ENCODE measurements at regions not wholly inside any gene's neighbourhood (a gene's known extent, or its start where the extent isn't known, plus 50 kb on each side); places are given as distances from the start of the nearest gene placed in this dataset.

DNA sequence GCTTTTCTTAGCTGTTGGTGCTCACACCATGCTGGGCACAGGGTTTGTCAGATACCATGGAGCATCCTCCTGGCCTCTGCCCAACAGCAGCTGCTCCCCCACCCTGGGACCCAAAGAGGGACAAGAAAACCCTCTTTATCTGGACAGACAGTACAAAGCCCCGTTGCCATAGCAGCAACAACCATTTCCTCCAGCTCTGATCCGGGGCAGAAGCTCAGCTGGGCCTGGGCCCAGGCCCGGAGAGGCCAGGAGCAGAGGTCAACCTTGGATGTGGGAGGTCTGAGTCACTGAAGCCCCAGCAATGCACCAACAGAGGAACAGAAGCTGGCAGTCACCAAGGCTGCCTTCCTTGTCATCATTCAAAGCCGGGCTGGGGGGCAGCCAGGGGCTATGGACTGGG is 228.4 kb upstream of the POU3F1 start:
- no peak for DNase-seq

DNA sequence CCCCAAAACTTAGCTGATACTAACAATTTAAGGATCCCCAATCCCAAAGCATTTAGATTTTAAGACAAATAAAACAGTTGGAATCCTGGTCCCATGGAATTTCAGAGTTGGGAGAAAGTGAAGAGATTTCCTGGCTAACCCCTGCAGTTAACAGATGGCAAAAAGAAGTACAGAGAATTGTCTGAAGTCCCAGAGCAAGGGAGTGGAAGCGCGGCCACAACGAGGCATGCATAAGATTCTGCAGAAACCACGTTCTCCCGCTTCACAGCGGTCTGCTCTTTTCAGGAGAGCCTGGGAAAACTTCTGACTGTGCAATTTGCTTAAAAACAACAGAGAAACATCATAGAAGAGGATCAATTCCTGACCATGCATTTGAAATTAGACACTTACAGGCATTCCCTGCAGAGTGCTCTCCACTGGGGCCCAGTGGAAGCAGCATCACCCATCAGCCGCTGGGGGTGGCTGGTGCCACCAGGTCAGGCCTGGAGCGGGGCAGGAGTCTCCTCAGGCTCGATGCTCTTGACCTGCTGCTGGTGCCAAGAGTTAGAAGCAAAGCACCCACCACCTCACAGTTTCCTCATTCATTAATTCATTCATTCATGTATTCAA is 226.7 kb upstream of the POU3F1 start:
- DNase-seq: no peak

- no peak for DNase-seq
Measured at GRCh38 chr1:38272515-38272914, 225.9 kb upstream of the POU3F1 start.

- no peak for DNase-seq
Measured at GRCh38 chr1:38270849-38271633, 224.4 kb upstream of the POU3F1 start.

DNA sequence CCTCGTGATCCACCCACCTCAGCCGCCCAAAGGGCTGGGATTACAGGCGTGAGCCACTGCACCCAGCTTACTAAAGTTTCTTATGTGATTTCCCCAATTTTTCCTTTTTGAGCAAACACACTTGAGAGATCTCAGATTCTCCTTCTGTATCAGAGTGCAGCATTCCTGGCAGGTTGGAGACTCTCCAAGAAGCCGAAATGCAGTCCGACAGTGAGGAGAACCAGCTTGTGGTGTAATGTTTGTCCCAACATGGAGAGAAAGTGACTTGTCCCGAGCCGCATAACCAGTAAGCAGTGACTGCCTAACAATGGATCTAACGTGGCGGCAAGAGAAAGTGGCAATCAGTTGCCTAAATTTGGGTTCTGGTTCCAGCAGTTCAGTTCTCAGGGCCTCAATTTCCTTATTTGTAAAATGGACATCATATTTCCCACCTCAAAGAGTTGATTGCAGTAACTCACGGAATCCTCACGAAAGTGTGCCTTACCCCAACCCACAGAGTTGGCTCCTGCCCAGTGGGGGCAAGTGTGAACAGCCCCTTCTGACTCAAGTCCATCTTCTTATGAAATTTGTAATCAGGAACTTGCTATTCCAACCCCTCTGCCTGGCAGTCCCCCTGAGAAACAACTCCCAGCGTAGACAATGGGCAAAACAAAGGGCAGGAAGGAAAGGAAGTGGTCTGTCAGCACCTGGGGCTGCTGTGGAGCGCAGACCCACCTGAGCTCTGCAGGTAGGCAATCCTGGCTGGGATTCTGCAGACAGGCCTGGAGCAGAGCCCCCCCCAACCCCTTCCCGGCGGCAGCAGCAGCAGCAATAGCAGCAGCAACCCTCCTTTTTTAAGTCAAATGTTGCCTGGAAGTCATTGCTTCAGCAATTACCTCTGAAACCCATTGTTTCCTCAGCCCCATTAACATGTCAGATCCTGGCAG is 223.6 kb upstream of the POU3F1 start:
- no peak for DNase-seq

DNA sequence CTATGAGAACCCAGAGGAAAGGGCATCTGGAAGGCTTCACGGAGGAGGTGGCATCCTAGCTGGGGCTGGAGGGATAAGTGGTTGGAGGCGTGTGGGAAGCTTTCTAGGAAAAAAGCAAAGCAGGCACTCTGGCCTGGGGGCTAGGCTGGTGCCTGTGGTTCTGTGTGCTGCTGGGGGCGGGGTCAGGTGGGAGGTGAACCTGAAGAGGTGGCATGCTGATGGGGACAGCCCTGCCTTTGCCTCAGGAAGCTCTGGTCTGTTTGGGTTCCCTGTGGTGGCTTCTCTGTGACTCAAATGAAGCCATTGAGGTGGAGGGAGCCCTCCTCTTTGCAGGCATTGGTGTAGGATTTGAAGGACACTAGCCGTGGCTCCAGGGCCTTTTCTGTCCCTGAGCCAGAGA is 221.6 kb upstream of the POU3F1 start:
- DNase-seq: no peak

DNA sequence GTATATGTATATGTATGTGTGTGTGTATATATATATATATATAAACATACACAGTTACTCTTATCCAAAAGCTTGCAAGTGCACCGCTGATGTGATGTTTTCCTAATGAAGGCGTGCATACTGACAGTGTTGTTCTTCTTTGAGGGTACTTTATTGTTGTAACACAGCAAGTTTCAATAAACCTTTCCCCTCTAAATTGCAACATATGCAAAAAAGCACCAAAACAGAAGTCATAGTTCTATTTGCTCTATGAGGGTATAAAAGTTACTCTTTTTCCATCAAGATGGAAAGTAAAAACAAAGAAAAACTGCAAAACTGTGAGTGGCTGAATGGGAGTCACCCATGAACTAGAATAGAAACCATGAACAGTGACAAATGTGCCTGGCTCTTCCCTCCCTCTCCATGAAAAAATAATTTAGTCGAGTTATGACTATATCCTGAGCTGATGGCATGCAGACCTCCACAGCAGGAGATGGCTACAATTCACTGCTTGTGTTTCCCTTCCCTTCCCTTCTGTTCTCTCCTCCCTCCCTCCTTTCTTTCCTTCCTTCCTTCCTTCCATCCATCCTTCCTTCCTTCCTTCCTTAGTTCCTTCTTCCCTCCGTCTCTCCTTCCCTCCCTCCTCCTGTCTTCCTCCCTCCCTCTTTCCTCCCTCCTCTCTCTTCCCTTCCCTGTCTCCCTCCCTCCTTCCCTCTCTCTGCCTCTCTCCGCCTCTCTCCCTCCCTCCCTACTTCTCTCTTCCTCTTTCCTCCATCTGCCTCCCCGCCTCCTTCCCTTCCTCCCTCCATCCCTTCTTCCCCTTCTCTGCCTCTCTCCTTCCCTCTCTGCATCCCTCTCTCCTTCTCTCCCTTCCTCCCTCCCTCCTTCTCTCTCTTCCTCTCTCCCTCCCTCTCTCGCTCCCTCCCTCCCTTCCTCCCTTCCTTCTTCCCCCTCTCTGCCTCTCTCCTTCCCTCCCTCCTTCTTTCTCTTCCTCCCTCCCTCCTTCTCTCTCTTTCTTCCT is 220.7 kb upstream of the POU3F1 start:
- no peak for DNase-seq

- DNase-seq: no peak
Measured at GRCh38 chr1:38266197-38266520, 219.6 kb upstream of the POU3F1 start.

DNA sequence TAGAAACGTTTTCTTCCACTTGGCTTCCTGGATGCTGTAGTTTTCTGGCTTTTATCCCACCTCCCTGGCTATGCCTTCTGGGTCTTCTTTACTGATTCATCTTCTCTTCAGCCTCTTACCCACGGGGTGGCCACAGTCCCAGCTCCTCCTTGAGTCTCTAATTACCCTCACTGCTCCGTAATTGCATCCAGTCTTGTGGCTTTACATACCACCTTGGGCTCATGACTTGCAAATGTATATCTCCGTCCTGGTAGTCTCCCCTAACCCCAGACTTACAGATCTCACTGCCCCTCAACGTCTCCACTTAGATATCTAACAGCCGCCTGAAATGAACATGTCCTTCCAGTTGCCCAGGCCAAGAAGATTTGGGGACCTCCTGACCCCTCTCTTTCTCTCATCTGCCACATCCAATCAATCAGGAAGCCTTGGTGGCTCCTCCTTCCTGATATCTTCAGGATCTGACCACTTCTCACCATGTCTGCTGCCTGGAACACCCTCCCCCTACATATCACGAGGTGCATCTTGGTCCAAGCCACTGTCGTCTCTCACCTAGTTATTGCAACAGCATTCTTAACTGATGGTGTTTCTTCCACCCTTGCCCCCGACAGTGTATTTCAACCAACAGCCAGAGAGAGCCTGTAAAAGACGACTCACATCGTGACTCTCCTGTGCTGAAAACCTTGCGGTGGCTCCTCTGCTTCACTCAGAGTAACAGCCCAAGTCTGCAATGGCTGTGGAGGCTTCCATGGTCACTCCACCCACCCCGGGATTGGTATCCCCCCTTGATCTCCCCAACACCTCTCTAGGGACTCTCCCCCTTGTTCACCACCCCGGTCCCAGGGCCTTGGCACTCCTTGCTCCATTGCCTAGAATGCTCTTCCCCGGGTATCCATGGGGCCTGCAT is 219.0 kb upstream of the POU3F1 start:
- DNase-seq: no peak

DNA sequence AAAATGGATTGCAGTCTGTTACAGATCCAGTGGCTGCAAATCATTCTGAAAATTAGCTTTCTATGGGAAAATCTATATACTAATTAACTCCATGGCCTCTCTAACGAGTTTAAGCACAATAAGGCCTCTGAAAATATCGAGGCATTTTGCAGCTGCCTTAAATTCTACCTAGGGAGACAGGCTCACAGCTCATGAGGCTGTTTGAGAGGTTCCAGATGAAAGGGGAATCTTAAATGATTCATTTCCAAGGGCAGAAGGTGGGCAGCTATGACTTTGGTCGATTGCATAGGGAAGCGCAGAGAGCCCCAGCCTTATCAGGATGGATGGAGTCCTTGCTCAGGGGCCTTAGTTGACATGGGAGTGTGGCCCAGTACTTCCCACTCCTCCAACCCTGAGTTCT is 216.8 kb upstream of the POU3F1 start:
- no peak for DNase-seq

GRCh38 chr1:38261574-38261973 is 215.0 kb upstream of the POU3F1 start:
- no peak for DNase-seq

- no peak for DNase-seq
Measured at GRCh38 chr1:38258085-38258627, 211.6 kb upstream of the POU3F1 start.

GRCh38 chr1:38257374-38257773 is 210.8 kb upstream of the POU3F1 start:
- DNase-seq: no peak

DNA sequence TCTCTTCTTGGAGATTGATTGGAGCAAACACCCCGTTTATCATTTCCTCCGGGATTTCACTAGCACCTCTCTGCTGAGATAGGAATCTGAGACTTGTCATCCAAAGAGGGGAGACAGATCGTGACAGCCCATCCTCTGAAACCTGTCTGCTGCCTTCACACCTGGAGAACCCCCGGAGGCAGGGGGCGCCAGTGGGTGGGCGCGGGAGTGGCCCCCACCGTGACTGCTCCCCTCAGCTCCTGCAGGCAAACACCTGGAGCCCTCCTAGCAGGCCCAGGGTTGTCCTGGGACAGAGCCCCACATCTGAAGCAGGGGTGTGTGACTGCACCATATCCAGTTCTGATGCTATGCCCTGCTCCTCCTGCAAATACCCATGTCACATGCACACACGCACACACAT is 209.5 kb upstream of the POU3F1 start:
- no peak for DNase-seq

- no peak for DNase-seq
Measured at GRCh38 chr1:38253314-38253713, 206.7 kb upstream of the POU3F1 start.

DNA sequence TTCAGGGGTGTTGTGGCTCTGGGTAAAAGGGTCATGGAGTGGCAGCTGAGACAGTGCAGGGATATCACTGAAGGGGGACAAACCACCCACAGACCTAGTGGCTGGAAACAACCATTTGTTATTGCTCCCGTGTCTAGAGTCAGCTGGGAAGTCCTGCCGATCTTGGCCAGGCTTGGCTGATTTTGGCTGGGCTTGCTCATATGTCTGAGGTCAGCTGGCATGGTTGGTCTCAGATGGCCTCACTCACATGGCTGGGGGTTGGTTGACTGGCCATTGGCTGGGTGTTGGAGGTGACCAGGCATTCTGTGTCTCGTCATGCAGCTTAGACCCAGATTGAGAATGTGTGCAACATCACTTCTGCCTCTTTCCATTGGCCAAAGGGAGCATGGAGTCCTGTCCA is 203.8 kb upstream of the POU3F1 start:
- DNase-seq: no peak

DNA sequence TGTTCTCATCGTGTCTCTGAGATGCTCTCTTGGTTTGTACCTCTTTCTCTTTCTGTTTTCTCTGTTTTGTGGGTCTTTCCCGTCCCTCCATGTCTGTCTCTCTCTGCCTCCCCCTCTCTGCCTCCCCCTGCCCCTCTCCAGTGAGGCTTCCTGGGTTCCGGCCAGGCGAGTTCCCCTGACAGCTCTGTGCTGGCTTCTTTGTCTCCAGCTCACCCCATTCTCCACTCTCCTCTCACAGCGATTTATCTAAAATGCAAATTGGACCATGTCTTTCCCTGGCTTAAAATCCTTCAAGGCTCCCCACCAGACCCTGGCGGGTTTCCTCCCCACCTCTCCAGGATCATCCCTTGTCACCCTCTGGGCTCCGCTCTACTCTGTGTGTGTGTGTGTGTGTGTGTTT is 202.4 kb upstream of the POU3F1 start:
- no peak for DNase-seq

DNA sequence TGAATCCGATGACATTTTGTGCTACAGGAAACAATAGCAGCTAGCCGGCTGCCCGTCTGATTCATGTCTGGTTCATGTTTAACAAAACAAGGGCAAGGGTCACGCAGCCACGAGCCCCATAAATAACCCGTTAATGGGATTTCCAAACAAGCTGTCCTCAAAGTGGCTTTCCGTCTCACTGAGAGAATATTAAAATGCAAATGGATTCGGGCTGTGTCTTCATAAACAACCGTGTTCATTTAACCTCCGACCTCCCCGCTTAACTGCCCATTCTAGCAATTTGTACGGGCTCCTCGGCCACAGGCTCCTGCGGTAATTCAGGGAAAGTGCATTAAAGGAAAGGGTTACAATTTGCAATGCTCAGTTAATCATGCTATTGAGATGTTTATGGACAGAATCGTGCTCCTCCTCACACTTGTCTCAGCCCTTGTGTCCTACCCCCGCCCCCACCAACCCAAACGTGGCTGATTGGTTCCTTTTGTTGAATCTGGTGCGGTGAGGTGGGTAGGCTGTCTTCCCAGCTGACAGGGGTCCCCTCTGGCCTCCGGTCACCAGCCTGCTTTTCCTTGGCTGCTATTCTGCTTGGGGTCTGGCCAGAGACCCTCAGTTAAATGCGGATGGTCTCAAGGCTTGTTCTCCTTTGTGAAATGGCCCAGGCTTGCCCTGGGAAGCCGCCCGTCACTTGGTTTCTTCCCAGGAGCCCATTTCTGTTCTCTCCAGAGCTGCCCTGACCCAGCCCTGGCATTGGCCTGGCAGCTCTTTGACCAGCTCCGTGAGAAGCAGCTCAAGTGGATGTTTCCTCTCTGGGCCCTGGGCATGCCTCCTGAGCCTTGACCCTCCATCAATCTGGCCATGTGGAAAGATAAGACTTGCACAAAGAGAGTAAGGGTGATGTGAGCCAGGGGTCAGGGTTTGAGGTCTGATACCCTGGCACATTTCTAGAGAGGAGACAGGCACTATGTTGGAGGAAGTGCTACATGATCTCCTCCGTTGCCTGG is 200.7 kb upstream of the POU3F1 start:
- no peak for DNase-seq

DNA sequence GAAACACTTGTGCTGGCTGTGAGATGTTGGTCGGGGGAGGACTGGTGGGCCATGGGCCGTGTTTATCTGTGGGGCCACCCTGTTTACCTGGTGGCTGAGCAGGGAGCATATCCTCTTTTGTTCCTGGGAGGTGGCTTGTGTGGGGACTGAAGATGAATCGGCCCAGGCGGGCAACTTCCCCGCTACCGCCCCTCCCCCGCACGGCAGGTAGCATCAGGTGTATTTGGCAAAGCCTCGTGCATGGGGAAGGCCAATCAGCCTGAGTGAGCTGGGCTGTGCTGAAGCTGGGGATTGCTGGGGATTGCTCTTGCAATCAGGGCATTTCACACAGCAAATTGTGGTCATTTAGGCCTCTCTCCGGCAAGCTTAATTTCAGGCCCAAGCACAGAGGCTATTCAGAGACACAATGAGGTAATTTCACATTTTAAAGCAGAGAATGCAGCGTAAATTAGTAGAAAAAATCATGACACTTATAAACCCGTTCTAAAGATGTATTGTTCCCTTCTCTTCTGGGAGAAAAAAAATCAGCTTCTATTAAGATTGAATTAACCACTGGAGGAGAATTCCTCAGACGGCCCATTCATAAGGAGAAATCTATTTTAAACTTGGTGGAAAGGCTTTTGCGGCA is 197.7 kb upstream of the POU3F1 start:
- no peak for DNase-seq
